ENCODE measurements at regions not wholly inside any gene's neighbourhood (a gene's known extent, or its start where the extent isn't known, plus 50 kb on each side); places are given as distances from the start of the nearest gene placed in this dataset.

DNA sequence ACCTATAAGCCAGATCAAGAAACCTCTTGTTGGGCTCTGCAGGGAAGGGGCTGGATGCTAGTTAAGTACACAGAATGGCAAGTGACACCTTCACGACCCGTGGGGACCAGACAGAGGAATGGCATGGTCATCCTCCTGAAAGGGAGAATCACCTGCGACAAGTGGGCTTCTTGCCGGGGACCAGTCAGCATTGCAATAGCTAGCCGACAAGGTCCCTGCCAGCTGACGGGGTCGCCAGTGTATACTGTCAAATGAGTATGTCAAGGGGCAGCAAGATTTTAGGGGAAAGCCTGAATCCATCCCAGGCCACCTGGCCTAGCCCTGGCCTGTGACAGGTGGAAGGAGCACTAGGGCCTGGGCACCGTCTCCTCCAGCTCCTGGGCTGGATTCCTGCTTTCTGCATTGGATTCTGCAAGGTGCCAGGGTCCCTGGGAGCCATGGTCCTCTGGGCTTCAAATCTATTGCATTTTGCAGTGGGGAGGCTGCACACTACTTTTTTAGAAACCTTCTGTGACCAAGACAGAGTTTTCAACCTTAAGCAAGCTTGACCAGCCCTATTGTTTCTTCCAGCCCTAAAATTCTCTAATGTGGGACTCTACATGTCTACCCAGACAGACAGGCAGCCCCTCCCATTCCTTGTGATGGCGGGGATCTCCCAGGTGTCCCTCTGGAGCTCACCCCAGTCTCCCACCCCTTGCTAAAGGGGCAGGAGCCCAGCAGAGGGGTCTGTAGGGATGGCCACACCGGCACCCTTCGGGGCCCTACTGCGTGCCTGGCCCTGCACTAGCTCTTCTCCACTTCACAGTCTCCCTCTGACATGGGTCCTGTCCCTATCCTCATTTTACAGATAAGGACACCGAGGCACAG lies 178.5 kb downstream of the GLI2 start:
- DNase-seq (ENCODE audit: low spot score) (no peak), FAIRE-seq (peak; percentile 87)

DNA sequence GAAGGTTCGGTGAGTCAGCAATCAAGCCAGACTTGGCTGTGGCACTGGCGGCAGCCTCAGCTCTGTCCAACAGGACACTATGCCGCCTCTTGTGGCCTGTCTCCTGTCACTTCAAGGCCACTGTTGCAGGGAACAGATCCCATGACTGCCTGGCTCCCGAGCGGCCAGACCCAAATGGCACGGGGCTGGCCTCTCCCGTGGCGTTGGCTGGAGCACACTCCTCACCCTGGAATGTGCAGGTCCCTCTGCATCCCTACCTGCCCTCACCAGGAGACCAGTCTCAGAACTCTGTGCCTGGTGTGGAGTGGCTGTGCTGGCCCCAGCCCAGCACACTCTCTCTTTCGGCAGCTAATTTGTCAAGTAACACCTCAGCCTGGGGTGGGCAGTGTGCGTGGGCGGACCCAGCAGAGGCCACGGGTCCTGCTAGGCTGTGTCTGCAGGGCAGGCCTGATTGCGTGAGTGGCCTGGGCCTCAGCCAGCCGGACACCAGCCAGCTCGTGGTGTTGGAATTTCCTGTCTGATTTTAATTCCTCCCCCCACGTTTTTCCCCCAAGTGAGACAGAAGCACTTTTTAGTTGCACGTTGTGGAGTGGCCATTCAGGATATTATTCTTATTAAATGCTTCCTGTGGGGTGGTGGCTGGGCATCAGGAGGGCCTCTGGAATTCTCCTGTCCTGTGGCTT lies 179.3 kb downstream of the GLI2 start:
- DNase-seq (ENCODE audit: low spot score) (peak; percentile 86), FAIRE-seq (peak; percentile 99)

DNA sequence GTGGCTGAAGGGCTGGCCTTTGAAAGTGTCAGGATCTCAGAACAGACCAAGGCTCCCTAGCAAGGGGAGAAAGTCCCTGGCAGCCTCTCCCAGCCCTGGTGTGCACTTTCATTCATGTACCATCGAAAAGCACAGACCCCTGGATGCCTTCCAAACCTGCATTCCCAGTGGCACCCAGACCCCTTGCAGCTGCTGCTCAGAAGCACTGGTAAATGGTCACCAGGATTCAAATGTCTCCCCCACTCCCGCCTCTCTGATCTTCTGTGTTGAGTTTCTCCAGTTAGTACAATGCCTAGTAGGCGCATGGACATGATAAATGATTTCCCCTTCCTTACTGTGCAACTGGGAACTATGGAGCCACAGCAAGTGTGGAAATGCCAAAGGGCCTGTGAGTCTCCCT lies 180.0 kb downstream of the GLI2 start:
- DNase-seq (ENCODE audit: low spot score) (no peak), FAIRE-seq (no peak)

DNA sequence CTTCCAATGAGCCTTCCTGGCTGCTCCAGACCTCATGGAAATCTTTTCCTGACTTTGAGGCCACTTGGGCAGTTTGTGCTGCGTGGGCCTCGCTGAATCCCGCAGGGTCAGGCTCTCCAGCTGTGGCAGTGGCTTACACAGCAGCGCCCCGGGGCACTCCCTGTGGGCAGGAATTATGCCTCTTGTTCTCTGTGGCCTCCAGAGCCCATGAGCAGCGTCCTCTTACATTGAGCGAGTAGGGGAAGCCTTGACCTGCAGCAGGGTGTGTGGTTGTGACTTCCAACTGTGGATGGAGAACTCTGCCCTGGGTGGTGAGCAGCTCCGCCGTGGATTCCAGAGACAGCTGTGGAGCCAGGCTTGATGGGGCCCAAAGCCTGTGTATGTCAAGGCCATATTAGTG lies 180.8 kb downstream of the GLI2 start:
- DNase-seq (ENCODE audit: low spot score) (no peak), FAIRE-seq (no peak)

DNA sequence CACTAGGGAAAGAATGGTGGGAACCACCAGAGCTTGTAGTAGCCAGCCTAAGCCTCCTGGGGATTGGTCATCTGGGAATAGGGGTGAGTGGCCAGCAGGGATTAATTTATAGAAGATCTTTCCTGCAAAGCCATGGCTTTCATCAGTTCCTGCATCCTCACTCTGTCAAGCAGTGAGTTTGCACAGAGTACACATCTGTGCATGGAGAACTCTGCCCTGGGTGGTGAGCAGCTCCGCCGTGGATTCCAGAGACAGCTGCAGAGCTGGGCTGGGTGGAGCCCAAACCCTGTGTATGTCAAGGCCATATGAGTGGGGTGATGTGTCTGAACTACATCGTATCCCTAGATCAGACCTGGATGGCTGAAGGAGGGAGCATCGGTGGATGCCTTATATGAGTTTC lies 182.2 kb downstream of the GLI2 start:
- FAIRE-seq (no peak), DNase-seq (ENCODE audit: low spot score) (no peak)

DNA sequence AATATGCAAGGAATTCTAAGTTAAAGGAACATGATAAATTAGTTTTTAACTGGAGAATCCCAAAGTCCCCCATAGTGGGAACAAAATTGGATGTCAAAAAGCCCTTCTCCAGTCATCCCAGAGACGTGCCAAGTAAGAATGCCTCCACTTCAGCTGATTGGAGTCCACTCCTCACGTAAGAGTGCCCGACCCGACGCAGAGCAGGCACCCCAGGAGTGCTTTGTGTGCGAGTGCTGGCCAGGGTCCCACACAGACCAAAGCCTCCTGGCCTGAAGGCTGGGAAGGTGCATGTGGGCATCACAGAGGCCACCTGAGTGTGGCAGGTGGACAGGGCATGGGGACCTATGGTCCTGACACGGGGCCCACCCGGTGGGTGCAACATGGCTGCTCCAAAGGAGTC lies 183.5 kb downstream of the GLI2 start:
- FAIRE-seq (no peak), DNase-seq (ENCODE audit: low spot score) (no peak)

DNA sequence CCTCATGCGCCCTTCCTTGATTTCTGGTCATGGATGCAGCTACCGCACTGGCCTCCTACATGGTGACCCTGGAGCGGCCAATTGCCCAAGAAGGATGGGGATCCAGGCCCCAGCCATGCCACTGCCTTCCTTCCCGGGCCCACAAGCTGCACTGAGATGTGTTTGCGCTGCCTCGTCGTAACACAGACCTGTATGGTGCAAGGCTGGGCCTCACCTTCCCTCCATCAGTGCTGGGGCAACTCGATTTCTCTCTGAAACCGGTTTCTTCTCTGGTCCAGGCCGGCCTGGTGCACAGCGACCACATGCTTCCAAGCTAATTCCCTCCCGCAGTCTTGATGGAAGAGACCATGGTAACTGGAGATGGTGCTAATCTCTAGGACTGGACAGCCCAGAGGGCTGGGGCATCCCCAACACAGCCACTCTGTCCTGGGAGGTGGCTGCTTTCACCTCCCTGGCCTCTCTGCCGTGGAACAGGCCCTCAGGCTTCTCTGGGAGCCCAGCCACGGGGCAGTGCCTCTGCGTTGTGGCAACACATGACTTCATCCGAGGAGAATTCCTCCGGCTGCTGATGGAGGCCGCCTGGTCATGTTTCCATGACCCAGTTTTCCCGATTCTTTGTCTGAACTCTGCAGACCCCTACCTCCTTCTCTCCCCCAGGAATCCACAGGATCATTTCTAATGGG lies 184.2 kb downstream of the GLI2 start:
- FAIRE-seq (peak; percentile 77), DNase-seq (ENCODE audit: low spot score) (peak; percentile 75)

DNA sequence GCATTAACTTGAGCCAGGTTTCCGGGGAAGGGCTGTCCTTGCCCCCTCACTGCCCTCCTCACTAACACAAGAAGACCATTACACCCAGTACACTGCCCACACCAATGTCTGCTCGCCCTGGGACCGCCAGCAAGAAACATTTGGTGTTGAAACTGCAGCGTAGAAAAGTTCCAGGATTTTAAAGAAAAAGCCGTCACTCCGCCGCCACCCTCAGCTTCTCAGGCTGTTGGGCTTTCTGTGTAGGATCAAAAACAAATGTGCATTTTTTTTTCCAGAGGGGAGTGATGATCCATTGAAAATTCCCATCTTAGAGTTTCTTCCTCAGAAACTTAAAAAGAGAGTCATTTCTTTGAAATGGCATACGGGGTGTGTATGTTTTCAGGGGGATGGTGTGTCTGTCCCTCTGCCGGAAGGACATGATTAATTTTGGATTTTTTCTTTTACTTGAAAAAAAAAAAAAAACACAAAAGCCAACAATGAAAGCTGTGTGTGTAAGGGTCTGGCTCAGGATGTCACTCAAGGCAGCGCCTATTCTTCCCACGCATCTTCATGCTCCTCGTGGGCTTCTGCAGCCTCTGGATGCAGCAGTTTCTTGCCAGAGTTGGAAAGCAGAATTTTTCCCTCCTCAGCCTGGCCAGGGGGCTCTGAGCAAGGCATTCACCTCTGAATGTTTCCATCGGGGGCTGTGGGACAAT lies 184.9 kb downstream of the GLI2 start:
- FAIRE-seq (no peak), DNase-seq (ENCODE audit: low spot score) (no peak)

DNA sequence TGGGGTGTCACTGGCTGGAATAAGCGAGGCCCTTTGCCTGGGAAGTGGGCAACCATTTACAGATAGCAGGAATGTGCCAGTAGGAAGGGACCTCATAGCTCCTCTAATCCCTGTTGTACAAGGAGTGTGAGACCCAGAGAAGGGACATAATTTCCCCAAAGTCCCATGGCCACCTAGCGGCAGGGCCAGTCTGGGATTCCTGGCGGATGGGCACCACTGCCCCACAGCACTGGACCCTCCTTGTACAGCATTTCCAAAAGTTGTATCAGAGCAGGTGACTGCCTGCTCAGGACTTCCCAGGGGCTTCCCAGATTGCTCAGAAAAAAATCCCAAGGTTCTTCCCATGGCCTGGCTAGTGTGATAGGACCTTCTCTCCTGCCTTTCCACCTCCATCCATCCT lies 185.8 kb downstream of the GLI2 start:
- no peak for FAIRE-seq
- no peak for DNase-seq (ENCODE audit: low spot score)

DNA sequence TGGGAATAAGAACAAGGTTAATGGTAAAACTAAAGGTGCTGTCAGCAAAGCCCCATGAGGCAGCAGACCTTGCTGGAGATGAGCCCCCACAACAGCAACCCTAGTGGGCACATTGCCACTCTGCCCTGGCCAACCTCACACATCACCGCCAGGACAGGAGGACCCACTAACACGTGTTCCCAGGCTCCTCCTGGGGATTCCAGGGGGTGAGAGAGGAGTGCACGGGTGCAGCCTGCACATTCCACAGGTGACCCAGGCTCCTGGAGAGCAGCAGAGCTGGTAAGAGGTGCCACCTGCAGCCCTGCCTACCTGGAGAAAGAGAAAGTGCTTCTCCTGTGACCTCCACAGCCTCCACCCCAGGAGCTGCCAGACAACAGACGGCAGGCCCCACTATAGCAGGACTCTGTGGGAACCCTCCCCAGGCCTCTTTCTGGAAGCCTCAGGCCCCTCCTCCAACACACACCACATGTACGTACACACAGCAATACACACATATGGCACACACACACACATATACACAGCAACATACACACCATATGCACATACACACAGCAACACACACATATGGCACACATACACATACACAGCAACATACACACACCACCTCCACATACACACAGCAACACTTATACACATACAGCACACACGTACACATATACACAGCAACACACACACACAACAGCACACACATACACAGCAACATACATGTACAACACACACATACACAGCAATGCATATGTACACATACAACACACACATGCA lies 187.1 kb downstream of the GLI2 start:
- DNase-seq (ENCODE audit: low spot score), result no peak
- FAIRE-seq, result no peak

DNA sequence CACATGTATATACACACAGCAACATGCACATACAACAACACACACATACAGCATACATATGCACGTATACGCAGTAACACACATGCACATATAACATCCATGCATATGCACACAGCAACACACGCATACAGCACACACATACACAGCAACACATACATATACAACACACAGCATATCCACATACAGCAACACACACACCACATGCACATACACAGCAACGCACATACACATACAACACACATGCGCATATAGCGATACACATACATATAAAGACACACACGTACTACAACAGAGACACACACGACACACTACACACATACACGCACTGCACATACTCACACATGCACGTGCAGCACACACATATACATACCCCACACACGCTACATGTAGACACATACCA lies 187.8 kb downstream of the GLI2 start:
- FAIRE-seq (no peak), DNase-seq (ENCODE audit: low spot score) (no peak)

DNA sequence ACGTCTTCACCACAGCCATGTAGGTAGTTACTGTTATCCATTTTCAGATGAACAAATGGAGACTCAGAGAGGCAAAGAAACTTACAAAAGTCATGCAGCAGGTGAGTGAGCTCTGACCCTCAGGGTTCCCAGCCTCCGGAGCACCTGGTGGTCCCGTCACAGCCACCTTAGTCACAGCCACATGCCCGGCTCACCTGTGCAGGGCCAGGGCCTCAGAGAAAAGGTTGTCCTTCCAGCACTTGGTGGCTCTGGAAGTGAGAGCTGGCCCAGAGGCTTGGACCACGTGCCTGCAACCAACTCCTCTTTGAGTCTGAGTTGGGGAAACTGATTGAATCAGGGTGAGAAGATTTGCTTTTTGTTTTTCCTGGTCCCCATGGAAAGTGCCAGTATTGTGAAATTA lies 189.3 kb downstream of the GLI2 start:
- FAIRE-seq (peak; percentile 27), DNase-seq (ENCODE audit: low spot score) (no peak)

DNA sequence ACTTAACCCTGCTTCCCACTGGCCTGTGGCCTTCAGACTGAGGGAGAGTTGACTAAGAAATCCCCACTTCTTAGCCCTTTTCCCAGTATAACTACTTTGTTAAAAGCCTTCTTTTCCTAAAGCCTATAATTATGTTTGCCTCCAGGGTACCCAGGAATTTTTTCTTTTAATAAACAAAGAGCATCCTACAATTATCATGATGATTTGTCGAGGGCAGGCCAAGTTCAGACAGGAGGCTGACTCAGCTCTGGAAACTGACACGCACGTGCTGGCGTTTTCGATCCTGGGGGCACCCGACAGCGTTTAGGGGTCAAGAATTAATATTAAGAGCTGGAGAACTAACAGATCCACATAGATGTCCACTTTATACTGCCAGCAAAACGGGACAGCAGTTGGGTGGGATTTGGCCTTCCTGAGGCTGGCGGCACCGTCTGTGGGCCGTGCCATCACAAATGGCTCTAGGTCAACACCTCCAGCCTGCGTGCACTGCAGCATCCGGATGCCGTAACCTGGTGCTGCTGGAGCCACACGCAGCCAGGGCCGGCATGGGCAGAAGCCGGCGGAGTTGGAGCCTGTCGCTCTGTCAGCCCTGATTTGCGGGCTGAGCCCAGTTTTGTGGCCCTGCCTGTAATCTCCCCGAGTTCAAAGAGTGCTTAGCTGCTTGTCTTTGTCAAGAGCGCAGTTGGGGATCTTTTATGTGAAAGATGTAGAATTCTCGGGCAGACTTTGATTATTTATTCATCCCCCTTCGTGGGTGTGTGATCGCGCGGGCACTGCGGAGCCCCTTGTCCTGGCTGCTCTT lies 191.0 kb downstream of the GLI2 start:
- no peak for DNase-seq (ENCODE audit: low spot score)
- FAIRE-seq, result peak; percentile 61

DNA sequence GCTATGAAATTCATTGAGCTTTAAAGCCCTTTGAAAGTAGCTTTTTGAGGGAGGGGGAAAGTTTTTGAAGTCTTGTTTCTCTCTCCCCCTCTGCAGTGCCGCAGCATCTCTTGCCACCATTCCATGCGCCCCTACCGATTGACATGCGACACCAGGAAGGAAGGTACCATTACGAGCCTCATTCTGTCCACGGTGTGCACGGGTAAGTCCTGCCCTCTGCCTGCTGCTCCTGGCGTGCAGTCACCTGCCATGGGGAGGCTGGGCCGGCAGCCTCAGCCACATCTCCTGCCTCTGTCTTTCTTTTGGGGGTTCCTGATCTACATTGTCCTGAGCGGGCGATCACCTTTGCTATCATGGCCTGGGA lies 191.6 kb downstream of the GLI2 start:
- FAIRE-seq, result no peak

DNA sequence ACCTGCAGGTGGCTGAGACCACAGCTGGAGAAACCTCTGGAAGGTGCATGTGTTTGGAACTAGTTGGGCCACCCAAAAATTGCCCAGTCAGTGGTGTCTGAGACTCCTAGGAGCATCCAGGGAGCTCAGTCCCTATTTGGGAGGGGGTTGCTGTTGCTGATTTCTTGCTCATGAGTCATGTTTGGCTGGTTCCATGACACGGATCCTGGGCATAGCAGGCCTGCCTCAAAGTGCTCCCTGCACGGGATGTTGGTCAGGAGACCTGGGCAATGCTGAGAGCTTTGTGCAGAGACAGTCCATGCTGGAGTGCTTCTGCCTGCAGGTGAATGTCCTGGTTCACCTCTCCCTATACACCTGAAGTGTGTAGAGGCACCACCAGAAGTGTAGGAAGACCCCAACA lies 194.2 kb downstream of the GLI2 start:
- peak; percentile 87 for FAIRE-seq
- peak; percentile 66 for DNase-seq (ENCODE audit: low spot score)

More for the DNA sequence above, 191.6 kb downstream of the GLI2 start:
- DNase-seq (ENCODE audit: low spot score), result no peak

DNA sequence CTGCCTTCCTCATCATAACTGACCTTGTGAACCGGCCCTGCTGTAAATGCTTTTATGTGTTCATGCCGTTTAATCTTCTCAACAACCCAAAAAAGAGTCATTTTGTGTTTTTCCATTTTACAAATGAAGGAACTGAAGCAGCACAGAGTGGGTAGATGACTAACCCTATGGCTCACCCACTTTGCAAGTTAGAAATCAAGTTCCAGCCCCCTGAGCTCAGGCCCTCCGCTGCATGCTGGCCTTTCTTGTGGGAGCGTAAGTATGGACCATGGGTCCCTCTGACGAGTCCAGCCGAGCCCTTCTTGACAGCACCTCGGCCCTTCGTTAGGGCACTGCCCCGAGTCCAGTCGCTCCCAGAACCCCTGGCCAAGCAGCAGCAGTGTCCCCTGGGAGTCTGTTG lies 194.6 kb downstream of the GLI2 start:
- DNase-seq (ENCODE audit: low spot score), result no peak
- no peak for FAIRE-seq

DNA sequence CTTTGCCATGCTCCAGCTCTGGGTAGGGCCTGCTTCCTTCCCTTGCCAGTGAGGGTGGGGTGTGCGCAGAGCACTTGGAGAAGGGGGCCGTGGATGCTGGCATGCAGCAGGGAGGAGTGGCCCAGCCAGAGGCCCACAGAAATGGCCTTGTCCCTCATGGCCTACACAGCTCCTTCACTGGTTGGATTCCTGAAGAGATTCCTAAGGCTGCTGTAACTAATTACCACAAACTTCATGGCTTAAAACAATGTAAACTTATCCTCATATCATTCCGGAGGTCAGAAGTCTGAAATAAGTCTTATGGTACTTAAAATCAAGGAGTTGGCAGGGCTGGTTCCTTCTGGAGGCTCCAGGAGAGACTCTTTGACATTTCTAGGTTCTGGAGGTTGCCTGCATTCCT lies 195.2 kb downstream of the GLI2 start:
- no peak for FAIRE-seq
- no peak for DNase-seq (ENCODE audit: low spot score)

DNA sequence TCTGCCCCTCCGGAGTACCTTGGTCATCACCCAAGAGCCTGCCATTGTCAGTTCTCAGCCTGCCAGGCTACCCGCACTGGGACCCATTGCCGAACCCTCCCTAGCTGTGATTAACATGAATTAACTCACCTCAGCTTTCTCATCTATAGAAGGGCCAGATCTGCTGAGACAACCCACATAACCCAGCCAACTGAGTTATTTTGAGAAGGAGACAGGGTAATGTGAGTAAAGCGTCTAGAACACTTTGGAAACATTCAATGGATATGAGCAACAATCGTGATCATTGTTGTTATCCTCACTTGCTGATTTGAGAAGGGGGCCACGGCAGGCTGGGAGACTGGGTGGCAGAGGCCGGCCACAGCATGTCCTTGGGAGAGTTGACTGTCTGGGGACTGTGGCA lies 196.8 kb downstream of the GLI2 start:
- DNase-seq (ENCODE audit: low spot score) (no peak), FAIRE-seq (peak; percentile 37)

DNA sequence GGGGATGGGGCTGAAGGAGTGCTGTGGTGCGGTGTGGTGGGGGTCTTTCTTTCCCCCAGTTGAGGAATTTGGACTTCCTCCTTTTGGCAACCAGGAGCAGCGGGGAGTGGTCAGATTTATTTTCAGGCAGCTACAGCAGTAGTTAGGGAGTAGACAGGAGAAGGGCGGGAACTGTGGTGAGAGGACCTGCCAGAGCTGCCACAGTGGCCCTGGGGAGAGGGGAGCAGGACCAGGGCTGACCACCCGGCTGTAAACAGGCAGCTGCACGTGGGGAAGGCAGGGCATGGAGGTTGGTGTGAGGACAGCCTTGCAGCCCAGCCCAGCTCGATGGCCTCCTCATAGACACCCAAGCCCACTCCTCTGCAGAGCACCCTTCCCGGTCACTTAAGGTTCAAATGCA lies 197.2 kb downstream of the GLI2 start:
- FAIRE-seq (peak; percentile 77), DNase-seq (ENCODE audit: low spot score) (no peak)

Data from urothelium cell line (cell line).